ENCODE measurements at regions not wholly inside any gene's neighbourhood (a gene's known extent, or its start where the extent isn't known, plus 50 kb on each side); places are given as distances from the start of the nearest gene placed in this dataset.

DNA sequence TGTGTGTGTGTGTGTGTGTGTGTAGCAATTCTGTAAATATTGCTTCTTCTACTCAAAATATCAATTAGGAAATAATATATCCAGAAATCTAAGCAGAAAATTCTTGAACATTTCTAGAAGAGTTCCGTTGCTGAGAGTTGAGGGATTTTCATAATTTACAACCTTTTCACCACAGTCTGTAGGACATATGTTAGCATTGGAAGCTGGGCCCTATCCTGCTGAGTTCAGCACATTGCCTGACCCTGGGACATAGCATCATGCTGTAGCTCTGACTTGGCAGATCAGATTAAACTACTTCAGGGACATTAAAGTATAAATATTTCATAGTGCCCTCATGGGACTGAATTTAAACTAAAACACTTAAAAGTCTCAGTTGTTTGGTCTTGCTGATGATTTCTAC is 129.2 kb upstream of the KCNH7 start:
- TF ChIP-seq POLR2A (IDR thresholded peaks at IDR 0.05) (no peak), CTCF (IDR thresholded peaks at IDR 0.05) (no peak), EP300 (IDR thresholded peaks at IDR 0.05) (no peak)
